Keratinocyte (primary cell): ENCODE measurements at regions not wholly inside any gene's neighbourhood (a gene's known extent, or its start where the extent isn't known, plus 50 kb on each side); places are given as distances from the start of the nearest gene placed in this dataset.

ENCODE experiments used
- EZH2 ChIP-seq: IDR thresholded peaks from one replicate; pipeline ENCODE4 v1.6.1; 2012; ENCODE audit warnings: inconsistent platforms, mild to moderate bottlenecking, low read length, moderate library complexity
- TF ChIP-seq, protein P1 (sequence below), 3 experiments: IDR thresholded peaks in 1 of 3; conservative IDR thresholded peaks in 1 of 3; optimal IDR thresholded peaks in 1 of 3; 2 replicates in 2 of 3; 3 replicates in 1 of 3; pipeline versions ENCODE3 to v1.5.1; 2011; ENCODE audit warnings: low read length in 3 of 3, mild to moderate bottlenecking in 3 of 3, moderate library complexity in 2 of 3, control low read depth in 1 of 3, inconsistent platforms in 1 of 3; ENCODE audit not compliant: insufficient read depth in 2 of 3; ENCODE audit errors: extremely low read depth in 1 of 3

DNA sequence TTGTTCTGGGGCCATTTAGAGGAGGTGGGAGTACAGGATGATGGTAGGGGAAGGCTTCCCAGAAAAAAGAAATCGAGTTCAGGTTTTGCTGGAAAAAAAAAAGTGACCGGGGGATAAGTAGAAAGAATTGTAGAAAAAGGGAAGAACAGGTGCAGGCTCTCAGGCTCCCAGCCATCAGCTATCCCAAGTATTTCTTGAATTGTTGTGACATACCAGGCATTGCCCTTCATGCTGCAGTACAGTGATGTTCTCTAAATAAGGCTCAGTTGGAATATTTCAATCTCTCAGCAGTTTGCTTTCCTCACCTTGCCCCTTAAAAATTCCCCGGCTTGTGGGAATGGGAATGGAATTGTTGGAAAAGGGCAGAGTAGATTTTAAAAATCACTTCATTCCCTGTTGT is 82.5 kb upstream of the RGMA start:
- TF ChIP-seq EZH2: no peak
- TF ChIP-seq, protein P1, sequence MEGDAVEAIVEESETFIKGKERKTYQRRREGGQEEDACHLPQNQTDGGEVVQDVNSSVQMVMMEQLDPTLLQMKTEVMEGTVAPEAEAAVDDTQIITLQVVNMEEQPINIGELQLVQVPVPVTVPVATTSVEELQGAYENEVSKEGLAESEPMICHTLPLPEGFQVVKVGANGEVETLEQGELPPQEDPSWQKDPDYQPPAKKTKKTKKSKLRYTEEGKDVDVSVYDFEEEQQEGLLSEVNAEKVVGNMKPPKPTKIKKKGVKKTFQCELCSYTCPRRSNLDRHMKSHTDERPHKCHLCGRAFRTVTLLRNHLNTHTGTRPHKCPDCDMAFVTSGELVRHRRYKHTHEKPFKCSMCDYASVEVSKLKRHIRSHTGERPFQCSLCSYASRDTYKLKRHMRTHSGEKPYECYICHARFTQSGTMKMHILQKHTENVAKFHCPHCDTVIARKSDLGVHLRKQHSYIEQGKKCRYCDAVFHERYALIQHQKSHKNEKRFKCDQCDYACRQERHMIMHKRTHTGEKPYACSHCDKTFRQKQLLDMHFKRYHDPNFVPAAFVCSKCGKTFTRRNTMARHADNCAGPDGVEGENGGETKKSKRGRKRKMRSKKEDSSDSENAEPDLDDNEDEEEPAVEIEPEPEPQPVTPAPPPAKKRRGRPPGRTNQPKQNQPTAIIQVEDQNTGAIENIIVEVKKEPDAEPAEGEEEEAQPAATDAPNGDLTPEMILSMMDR (optimal IDR thresholded peaks at IDR 0.05 in 1 of 3, IDR thresholded peaks at IDR 0.05 in 1 of 3, conservative IDR thresholded peaks at IDR 0.05 in 1 of 3; ENCODE audit: extremely low read depth in 1 of 3, insufficient read depth in 2 of 3, low read length in 3 of 3): no peak
